Fibroblast of skin of left quadriceps (primary cell): ENCODE measurements at regions not wholly inside any gene's neighbourhood (a gene's known extent, or its start where the extent isn't known, plus 50 kb on each side); places are given as distances from the start of the nearest gene placed in this dataset.
"Not testable (repeated sequence)": the region's sequence is repeated elsewhere in the genome, so short reads cannot be mapped to it uniquely, and the experiment has no call there.

ENCODE experiments used
- DNase-seq, 2 experiments: peaks; one replicate each; pipeline ENCODE4 v3.0.0-alpha.2; 2013; ENCODE audit warnings: low read depth in 2 of 2

DNA sequence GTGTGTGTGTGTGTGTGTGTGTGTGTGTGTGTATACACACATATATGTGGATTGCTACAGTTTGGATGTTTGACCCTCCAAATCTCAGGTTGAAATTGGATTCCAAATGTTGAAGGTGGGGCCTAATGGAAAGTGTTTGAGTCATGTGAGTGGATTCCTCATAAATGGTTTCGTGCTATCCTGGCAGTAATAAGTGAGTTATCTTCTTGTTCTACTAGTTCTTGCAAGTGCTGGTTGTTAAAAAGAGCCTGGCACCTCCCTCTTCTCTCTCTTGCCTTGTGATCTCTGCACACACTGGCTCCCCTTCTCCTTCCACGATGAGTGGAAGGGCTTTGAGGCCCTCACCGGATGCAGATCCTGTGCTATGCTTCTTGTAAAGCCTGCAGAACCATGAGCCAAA, 344.1 kb downstream of the SH2D1A start:
- no peak for DNase-seq

DNA sequence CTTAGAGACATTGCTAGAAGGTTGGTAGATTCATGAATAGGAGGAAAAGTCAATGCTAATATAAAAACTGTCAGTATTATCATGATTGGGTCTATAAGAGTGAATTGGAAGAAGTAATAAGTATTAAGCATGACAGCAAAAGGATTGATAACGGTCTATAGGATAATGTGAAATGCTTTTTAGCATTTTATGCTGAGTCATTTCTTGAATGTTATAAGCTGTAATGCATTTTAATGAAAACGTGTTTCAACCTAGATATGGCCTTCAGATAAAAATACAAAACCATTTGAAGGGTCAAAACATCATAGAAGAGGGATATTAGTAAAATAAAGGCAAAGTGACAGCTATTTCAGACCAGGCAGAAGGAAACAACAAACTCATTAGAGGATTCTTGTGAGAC, 353.5 kb downstream of the SH2D1A start:
- DNase-seq: no peak

DNA sequence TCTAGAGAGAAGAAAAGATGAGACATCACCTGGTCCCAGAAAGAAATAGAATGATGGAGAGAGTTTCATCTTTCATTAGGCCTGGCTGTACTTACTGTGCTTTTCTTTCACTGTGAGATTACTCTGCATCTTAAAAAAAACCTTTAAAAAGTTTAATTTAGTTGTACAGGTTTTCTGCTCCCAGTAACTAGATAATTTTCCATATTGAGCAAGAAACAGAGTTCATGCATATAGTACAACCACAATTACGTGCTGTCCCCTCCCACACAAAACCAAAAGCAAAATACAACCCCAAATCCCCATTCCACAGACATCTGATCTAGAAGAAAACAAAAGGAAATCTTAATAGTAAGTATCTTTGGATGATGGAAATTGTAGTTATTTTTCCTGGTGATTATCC, 371.2 kb downstream of the SH2D1A start:
- DNase-seq: no peak

DNA sequence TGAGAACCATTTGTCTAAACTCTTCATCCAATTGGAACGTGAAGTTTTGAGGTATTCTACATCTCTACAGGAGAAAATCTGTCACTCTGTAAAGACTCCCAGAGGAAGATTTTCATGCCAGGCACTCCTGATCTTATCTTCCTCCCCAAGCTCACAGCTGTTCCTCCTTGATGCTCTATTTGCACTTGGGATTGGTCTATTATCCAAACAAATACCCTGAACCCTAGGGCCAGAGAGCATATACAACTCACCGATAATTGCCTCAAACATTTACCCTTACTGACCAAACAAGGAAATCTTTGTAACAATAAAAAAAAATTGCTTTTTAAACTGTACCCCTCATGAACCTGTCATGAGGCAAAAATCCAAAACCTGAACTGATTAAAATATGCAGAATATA, 372.7 kb downstream of the SH2D1A start:
- DNase-seq: no peak

DNA sequence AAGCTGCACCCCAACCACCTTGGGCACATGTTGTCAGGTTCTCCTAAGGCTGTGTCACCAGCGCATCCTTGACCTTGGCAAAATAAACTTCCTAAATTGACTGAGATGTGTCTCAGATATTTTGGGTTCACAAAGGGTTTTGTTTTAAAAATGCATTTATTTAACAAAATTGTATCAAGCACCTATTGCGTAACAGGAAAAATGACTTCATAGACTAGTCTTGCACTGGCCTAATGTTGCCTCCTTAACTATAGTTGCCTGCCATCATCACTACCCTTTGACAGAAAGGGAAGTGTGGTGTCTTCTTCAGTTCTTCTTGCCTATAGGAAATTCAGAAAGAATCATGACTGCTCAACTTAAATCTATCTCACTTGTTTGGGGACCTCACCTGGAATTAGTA, 374.2 kb downstream of the SH2D1A start:
- no peak for DNase-seq

DNA sequence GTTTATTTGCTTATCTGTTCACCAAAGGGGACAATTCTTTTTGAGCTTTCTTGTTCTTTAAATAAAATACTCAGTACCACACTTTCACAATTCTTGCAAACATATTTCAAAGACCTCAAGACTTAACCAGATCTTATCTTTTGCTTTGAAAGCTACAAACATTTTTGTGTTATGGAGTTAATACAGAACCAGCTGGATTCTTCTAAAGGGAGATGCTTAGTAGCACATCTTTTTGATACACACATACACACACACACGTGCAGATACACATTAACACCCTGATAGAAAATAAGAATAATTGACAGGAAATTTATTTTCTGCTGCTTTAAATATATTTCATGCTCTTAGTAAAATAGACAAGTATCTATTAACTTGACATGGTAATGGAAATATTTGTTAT, 379.1 kb downstream of the SH2D1A start:
- DNase-seq: no peak

DNA sequence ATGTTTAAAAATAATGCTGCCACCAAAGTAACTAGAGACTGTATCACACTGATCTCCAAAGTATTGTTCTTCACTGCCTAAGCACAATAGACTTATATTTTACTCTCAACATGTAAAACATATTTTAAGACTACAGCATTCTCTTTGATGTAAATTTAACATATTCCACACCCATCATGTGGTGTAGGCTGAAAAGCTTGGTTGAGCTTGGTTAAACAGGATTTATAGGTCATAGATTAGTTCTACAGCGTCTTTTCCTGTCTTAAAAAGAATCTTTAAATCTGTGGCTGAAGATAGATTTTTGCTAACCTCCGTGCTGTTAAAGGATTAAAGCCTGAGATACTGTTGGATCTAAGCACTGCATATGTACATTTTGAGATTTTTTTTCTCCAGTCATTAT, 379.9 kb downstream of the SH2D1A start:
- DNase-seq: no peak

DNA sequence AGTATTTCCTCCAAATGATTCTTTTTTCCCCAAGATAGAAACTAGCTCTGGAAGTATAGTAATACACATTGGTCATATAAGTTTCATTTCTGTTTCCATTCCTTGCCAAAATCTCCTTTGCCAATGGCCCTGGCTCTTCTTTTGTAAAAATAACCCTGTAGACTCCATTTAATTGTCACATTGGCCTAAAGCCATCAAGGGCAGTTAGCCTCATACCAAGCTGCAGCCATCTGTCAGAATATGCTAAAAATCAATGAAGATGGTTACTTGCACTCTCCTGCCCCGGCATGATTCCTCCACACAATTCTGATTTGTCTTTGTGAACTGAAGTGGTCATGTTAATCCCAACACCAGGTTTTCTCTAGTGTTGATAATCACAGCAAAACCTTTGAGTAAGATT, 380.5 kb downstream of the SH2D1A start:
- DNase-seq: no peak

DNA sequence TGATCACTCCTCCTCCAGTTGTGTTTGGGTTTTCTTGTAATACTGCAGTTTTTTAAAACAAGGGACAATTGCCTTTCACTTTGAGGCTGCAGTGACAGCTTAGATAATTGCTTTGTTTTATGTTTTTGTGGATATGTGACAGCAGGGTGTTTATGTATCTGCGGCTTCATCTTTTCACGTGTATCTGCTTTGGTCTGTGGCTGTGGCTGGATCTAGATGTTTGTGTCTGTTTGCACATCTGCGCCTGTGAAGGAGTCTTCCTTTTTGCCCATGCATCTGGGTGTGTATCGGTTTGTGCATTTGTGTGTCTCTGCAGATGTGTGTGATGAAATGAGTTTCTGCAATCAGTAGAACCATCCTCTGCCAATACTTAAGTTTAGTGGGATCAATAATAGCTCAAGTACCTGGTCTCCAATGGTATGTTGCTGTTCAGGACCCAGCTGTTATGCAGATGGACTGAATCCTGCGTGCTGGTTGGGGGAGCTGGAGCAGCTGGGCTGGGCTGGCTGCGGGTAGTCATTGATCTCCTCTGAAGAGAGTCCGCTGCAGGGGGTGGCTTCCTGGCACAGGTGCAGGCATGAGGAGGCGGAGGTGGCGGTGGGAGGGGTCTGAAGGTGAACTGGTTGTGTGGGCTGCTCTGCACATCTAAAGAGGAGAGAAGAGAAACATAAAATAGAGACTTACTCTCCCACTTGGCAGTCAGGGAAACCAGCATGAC, 390.3 kb downstream of the SH2D1A start:
- no peak for DNase-seq

DNA sequence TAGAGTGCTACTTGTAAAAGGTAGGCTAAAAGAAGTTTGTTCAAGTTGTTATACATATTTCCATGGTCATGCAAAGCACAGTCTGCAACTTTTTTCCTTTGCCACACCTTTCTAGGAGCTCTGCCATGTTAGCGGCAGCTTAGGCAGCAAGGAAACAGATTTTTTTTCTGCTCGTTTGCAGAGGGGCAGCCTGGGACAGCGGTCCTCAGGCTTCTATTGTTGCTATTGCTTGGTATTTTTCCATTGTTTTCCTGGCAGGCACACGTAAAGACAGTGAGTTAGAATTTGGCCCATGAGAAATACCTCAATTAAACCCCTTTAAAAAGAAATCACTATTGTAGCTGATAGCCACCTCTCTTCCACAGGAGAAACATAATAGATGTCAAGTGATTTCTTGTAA, 391.4 kb downstream of the SH2D1A start:
- no peak for DNase-seq

DNA sequence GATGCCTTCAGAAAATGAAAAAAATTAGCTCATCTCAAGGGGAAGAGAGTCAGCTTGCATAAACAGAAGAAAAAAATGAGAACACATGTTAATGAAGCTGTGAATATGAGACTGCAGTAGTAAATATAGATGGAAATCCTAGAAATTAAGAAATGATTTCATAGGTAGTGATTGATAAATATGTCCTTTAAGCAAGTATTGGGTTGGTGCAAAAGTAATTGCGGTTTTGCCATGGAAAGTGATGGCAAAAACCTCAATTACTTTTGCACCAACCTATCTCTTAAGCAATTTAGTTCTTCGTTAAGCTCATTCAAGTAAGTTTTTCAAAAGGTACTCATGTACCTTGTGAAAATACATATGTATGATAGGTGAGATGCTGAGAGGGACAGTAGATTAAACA, 400.9 kb downstream of the SH2D1A start:
- DNase-seq: no peak

DNA sequence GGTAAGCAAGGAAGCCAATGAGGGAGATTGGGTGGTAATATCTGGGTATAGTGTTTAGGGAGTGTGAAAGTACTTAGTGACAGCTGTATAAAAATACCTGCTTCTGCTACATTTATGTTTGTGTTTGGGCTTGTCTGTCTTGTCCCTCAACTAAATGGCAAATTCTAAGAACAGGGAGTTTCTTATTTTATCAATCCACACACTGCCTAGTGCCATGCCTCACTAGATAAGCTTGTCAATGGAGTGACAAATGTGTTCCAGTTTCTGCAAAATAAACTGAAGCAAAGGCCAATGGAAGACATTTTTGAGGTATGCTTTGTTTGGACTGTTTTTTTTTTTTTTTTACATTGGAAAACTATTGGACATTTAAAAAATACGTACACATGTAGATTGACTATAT, 418.0 kb downstream of the SH2D1A start:
- no peak for DNase-seq

DNA sequence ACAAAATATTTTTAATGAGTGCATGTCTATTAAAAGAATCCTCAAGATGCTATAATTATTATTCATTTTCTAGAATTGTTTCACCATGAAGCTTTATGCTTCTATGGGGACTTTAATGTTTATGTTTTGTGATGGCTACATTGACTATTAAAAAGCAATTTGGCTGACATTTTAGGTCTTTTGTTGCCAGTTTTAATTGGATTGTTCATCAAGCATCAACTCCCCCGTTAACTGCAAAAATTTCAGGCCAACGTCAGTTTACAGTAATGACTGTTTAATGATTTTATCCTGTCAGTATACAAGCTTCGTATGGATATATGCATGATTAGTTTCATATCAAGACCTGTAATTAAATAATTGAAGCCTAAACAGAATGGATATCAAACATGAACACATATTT, 422.8 kb downstream of the SH2D1A start:
- DNase-seq: no peak

DNA sequence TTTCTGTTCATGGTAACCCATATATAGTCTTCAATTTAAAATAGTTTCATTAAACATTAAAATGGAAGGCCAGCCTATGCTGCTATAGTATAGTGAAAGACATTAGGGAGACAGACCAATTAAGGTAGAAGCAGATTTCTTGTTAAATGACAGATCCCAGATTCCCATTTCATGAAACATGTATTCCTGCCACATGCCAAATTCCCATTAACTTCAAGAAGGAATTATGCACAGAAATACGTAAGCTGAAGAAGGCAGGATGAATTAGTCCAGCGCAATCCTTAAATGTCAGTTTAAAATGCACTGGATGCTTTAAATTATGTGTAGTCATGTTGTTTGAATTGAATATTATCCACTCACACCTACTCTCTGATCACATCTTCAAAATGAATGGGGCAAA, 424.9 kb downstream of the SH2D1A start:
- DNase-seq: no peak

DNA sequence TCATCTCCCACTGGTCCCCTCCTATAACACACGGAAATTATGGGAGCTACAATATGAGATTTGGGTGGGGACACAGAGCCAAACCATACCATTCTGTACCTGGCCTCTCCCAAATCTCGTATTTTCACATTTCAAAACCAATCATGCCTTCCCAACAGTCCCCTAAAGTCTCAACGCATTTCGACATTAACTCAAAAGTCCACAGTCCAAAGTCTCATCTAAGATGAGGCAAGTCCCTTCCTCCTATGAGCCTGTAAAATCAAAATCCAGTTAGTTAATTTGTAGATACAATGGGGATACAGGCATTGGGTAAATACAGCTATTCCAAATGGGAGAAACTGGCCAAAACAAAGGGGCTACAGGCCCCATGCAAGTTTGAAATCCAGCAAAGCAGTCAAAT, 441.9 kb downstream of the SH2D1A start:
- not testable (repeated sequence) for DNase-seq

DNA sequence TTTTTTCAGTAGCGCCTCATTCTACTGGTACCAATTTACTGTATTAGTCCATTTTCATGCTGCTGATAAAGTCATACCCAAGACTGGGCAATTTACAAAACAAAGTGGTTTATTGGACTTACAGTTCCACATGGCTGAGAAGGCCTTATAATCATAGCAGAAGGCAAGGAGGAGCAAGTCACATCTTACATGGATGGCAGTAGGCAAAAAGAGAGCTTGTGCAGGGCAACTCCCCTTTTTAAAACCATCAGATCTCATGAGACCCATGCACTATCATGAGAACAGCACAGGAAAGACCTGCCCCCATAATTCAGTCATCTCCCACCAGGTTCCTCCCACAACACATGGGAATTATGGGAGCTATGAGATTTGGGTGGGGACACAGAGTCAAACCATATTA, 443.5 kb downstream of the SH2D1A start:
- not testable (repeated sequence) for DNase-seq

DNA sequence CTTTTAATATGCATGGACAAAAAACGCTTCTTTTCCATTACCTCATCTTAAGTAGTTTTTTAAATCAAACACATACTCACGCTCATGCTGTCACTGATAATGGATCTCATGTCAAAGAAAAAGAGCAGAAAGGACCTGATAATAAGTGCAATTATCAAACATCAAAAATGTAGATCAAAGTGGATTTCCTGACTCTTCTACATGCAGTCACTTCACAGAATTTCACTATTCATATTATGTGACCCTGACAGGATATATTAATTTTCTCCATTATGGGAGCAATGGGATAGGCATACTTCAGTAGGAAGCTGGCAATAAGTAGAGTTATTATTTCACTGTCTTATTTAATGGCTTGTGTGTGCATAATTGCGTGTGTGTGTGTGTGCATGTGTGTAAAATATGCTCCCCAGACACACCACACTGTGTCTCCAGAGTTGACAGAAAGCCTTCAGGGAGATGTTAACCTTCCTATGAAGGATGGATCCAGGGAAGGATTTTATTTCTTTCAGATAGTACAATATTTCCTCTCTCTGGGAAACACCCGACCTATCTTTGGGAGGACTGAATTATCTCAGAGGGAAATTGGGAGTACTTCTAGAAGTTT, 445.2 kb downstream of the SH2D1A start:
- no peak for DNase-seq

DNA sequence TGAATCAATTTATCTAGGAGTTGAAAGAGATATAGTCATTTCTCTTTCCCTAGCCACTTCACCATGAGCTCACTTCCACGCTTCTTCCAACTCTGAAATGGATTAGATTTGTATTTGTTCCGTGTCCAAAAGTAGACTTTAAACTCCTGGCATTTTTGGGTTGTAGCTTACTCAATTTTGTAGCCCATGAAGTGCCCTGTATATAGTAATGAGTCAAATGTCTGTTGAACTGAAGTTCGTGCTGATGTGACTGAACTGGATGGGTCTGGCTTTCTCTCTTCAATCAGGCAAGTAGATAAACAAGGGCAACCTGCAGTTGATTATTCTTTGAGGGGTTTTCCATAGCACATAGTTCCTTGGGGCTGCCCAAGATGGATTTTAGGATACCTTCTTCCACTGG, 450.6 kb downstream of the SH2D1A start:
- DNase-seq: no peak

DNA sequence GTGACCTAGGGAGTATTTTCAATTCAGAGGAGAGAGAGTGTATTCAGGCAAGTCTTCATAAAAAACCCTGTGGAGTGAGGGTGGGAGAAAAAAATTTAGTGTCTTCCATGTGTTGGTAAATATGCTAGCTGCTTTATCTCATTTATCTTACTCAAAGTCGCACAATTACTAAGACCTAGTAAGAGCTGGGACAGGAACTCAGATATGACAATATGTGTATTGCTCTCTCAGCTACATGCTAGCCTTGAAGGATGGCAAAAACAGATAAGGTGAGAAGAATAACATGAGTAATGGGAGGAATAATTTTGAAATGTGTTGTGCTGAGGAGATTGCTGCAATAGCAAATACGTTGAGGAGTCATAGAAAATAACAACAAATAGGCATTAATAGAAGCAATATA, 458.6 kb downstream of the SH2D1A start:
- no peak for DNase-seq

DNA sequence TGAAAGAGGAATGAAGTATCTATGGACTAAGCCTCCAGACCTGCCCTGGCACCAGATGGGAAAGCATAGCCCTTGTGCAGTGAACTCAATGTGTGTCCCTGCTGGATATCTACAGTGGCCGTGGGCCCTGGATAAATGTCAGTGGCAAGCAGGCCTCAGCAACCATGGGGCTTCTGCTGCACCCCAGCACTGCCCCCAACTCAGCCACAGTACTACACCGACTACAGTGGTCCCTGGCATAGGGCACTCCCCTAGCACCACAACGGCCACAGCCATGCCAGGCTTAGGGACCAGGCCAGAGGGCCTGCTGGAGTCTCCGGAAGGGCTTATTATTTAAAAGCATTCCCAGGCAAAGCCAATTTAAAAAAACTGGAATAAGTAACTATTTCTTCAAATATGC, 459.1 kb downstream of the SH2D1A start:
- DNase-seq: no peak

DNA sequence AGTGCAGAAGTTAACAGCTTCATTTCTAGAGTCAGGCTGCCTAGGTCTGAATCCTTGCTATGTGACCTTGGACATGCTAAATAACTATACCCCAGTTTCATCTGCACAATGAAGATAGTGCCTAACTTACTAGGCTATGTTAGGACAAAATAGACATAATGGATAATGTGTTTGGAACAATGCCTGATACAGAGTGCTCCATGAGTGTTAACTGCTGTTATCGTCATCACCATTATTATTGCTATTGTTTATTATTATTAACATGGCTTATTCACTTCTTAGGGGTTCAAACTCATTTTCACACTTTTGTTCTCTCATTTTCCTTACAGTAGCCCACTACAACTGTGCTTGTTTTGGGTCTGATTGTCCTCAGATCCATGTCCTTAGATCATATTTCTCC, 467.7 kb downstream of the SH2D1A start:
- no peak for DNase-seq

DNA sequence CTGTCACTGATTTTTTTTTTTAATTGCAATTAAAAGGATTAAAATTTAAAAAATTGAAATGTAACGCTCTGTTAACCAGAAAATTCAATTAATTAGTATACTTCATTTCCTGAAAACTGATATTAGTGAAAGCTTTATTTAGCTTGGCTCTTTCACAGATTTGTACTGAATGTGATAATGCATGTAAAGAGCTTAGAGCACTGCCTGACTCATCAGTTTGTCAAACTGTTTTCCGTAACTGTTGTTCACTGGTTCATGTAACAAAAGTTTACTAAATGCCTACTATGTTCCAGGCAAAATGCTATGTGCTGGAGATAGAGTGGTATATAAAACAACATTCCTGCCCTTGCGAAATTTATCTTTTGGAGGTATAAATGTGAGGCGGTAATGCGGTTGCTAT, 471.7 kb downstream of the SH2D1A start:
- DNase-seq: no peak

DNA sequence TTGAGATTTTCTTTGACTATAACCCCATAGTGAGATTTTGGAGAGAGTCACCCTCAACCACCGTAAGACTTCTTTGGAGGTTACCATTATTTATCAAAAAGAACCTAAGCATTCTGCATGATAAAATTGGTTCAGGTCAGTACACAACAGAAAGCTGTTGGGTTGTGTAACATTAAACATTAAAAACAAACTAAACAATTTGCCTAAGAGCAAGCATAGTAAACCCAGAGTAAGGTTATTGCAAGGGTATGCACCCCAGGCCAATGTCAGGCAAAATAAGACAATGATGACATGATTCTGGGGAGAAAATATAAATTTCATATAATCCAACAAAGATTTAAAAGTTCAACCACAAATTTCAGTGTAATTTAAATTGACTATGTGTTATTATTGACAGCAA, 472.4 kb downstream of the SH2D1A start:
- DNase-seq: no peak

DNA sequence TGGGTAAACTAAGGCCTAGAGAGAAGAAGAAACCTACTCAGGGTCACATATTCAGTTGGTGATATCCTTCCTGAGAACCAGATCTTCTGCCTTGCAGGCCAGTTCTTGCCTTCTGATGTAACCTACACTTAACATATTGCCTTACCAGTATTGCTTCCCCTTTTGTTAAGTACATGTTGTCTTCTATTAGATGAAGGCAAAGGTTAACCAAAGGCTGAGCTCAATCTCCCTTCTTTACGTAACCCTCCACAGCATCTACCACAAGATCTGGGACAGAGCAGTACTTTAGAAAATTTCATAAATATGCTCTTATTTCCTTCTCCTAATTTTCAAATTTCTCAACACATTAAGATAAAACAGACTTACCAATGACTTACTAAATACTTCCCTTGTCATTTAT, 474.4 kb downstream of the SH2D1A start:
- DNase-seq: no peak
